Large intestine (tissue), 3 donors: ENCODE measurements at regions not wholly inside any gene's neighbourhood (a gene's known extent, or its start where the extent isn't known, plus 50 kb on each side); places are given as distances from the start of the nearest gene placed in this dataset.

Source experiments
- DNase-seq, 2 donors: peaks; one replicate each; pipeline versions ENCODE4 v3.0.0 to v3.0.0-alpha.2; 2013
- H3K27ac ChIP-seq: one replicate; pipeline ENCODE4 v1.5.1; 2013; ENCODE audit warnings: low read length
- H3K27me3 ChIP-seq: 2 replicates; pipeline ENCODE4 v1.6.1; 2013; ENCODE audit warnings: low read length; ENCODE audit not compliant: control insufficient read depth, insufficient read depth
- H3K36me3 ChIP-seq: 2 replicates; pipeline ENCODE4 v1.6.1; 2013; ENCODE audit warnings: low read length; ENCODE audit not compliant: control insufficient read depth, insufficient read depth
- H3K4me1 ChIP-seq: one replicate; pipeline ENCODE4 v1.6.1; 2013; ENCODE audit warnings: low read length; ENCODE audit not compliant: control insufficient read depth, insufficient read depth
- H3K4me3 ChIP-seq: one replicate; pipeline ENCODE4 v1.5.1; 2013; ENCODE audit warnings: low read length
- H3K9me3 ChIP-seq: one replicate; pipeline ENCODE4 v1.6.1; 2013; ENCODE audit warnings: mild to moderate bottlenecking, low read depth, low read length, moderate library complexity; ENCODE audit not compliant: control insufficient read depth
- WGBS: methylation state at CpG from one replicate; pipeline ENCODE4 v1.1.5; 2013; ENCODE audit warnings: low lambda C conversion rate; ENCODE audit not compliant: insufficient coverage; 5-methylcytosine and 5-hydroxymethylcytosine counted together

DNA sequence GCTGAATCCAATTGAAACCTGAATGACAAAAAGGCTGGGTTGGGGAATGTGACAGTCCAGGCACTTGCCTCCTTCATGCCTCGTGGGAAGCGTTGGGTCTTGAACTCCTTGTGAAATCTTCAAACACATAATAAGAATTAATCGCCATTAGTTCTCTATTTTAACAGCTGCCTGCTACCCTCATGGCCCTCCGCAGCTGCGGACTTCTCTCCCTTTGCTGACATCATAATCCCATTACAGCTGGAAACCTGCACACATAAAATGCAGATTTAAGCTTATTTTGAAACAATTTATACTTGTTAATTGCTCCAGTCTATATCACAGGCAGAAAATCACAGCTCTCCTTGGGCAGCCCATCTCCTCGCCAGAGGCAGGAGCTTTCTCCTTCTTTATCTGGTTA is 403.0 kb upstream of the MKI67 start:
- Histone ChIP-seq H3K4me3 (no peak overlapping the region), H3K27ac (no peak overlapping the region), H3K4me1 (no peaks in the 10 kb centered on the region), H3K36me3 (no peaks in the 10 kb centered on the region), H3K9me3 (no peaks in the 10 kb centered on the region), H3K27me3 (no peaks in the 10 kb centered on the region)
- WGBS: no CpG with 5 or more reads among the region's 6 CpGs
- no peak for DNase-seq

DNA sequence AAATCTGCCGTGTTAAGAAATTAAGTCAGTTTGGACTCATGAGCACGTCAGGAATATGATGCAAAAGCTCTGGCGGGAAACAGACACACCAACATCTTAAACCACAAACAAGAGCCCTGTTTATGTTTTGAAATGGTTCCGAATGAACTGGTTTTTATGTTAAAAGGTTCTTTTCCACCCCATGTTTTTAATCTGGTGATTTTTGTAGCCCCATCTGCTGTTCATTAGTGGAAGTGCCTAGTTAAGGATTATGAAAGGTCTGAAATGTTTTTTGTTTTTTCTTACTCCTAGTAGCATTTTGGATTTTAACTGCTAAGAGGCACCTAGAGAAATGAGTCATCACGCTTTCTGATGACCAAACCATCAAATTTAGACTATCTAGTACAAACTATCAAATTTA is 404.1 kb upstream of the MKI67 start:
- WGBS: 100% methylated on average over 1 of the region's 5 CpGs
- Histone ChIP-seq H3K27me3 (peaks cover under 1% of the 10 kb centered on the region), H3K4me1 (no peaks in the 10 kb centered on the region), H3K27ac (no peak overlapping the region), H3K36me3 (no peaks in the 10 kb centered on the region), H3K4me3 (no peak overlapping the region), H3K9me3 (no peaks in the 10 kb centered on the region)
- no peak for DNase-seq

DNA sequence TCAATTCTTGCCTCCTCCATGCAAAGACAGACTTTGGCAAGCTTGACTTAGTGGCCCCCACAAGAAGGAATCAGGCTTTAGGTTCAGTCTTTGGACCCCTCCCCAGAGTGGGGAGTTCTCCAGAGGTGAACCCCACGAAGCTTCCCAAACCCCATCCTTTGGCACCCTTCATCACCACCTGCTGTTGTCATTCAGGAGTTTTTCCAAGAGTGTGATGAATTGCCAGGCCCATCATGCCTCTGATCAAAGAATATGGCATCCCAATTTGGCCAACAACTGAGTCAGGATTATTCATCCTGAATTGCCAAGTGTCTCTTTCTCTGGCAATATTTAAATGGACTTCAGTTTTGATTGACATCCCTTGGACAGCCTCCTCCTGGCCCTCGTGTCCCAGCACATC is 404.7 kb upstream of the MKI67 start:
- no peak for DNase-seq
- H3K36me3 ChIP-seq: no peaks in the 10 kb centered on the region
- H3K27ac ChIP-seq: no peak overlapping the region
- H3K27me3 ChIP-seq: peaks cover 7% of the 10 kb centered on the region
- H3K9me3 ChIP-seq: no peaks in the 10 kb centered on the region
- H3K4me1 ChIP-seq: no peaks in the 10 kb centered on the region
- no peak overlapping the region for H3K4me3 ChIP-seq
- WGBS: 60% methylated on average over 1 of the region's 2 CpGs

DNA sequence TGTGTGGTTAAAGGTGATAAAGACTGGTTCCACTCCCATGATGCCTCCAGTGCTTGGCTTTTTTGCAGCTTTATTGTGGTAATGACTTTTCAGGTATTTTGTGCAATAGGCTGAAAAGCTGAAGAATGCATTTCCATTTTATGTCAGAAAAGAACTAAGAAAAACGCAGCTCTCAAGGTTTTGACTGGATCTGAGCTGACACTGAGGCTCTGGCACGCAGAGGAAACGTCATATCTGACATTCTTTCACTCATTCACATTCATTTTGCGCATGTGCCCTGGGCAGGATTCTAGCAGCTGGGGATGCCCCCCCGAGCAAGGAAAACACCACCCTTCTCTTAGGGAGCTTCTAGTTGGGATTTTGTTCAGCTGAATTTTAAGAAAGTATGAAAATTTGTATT is 408.5 kb upstream of the MKI67 start:
- Histone ChIP-seq H3K27me3 (peaks cover 27% of the 10 kb centered on the region), H3K4me1 (no peaks in the 10 kb centered on the region), H3K4me3 (no peak overlapping the region), H3K27ac (no peak overlapping the region), H3K9me3 (no peaks in the 10 kb centered on the region), H3K36me3 (no peaks in the 10 kb centered on the region)
- 86% methylated on average over 1 of the region's 5 CpGs for WGBS
- DNase-seq: no peak

DNA sequence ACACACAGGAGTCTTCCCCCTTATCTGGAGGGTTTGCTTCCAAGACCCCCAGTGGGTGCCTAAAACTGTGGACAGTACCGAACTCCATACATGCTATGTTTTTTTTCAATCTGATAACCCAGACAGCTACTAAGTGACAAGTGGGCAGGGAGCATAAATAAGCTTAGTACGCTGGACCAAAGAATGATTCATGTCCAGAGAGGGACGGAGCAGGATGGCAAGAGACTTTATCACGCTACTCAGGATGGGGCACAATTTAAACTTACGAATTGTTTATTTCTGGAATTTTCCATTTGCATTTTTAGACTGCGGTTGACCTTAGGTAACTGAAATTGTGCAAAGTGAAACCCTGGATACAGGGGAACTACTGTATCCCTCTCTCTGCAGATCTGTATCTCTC is 410.0 kb upstream of the MKI67 start:
- Histone ChIP-seq H3K4me3 (no peak overlapping the region), H3K27ac (no peak overlapping the region), H3K27me3 (peaks cover 43% of the 10 kb centered on the region), H3K36me3 (no peaks in the 10 kb centered on the region), H3K9me3 (no peaks in the 10 kb centered on the region), H3K4me1 (no peaks in the 10 kb centered on the region)
- WGBS: 82% methylated on average over 4 of the region's 6 CpGs
- no peak for DNase-seq

DNA sequence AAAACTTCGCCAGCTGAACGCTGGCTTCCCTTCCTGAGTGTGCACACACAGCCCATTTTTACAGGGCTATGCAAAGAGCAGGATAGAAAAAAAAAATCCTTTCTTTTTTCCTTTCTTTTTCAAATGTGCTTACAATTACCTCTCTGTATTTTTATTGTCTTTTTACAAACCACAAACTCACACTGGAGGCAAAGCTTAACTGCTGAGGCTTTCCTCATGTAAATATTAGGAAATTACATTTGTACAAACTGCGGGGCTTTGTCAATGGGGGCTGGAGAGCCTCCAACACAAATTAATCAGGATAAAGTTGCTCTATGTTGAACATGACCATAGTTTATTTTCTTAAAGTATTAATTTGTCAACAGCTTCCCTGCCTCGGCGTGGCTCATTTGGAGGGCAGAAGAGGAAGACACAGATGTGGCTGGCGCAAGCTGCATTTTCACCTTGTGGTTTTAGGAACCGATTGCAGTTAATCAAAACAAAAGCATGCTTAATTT is 411.7 kb upstream of the MKI67 start:
- peaks cover 54% of the 10 kb centered on the region for H3K27me3 ChIP-seq
- H3K36me3 ChIP-seq: no peaks in the 10 kb centered on the region
- H3K4me3 ChIP-seq: no peak overlapping the region
- no CpG with 5 or more reads among the region's 7 CpGs for WGBS
- no peak for DNase-seq
- no peaks in the 10 kb centered on the region for H3K4me1 ChIP-seq
- H3K27ac ChIP-seq: no peak overlapping the region
- no peaks in the 10 kb centered on the region for H3K9me3 ChIP-seq

- Histone ChIP-seq H3K4me1 (no peaks in the 10 kb centered on the region), H3K4me3 (no peak overlapping the region), H3K27ac (no peak overlapping the region), H3K27me3 (peaks cover 60% of the 10 kb centered on the region), H3K36me3 (no peaks in the 10 kb centered on the region), H3K9me3 (no peaks in the 10 kb centered on the region)
- 62% methylated on average over 3 of the region's 5 CpGs for whole genome bisulfite sequencing
- no peak for DNase-seq
Observed at GRCh38 chr10:128538671-128539070, 412.4 kb upstream of the MKI67 start.

GRCh38 chr10:128539510-128540127 is 413.4 kb upstream of the MKI67 start:
- Histone ChIP-seq H3K4me1 (no peaks in the 10 kb centered on the region), H3K36me3 (no peaks in the 10 kb centered on the region), H3K27ac (no peak overlapping the region), H3K27me3 (peaks cover 66% of the 10 kb centered on the region), H3K4me3 (no peak overlapping the region), H3K9me3 (no peaks in the 10 kb centered on the region)
- DNase-seq: no peak
- 89% methylated on average over 6 of the region's 10 CpGs for WGBS

DNA sequence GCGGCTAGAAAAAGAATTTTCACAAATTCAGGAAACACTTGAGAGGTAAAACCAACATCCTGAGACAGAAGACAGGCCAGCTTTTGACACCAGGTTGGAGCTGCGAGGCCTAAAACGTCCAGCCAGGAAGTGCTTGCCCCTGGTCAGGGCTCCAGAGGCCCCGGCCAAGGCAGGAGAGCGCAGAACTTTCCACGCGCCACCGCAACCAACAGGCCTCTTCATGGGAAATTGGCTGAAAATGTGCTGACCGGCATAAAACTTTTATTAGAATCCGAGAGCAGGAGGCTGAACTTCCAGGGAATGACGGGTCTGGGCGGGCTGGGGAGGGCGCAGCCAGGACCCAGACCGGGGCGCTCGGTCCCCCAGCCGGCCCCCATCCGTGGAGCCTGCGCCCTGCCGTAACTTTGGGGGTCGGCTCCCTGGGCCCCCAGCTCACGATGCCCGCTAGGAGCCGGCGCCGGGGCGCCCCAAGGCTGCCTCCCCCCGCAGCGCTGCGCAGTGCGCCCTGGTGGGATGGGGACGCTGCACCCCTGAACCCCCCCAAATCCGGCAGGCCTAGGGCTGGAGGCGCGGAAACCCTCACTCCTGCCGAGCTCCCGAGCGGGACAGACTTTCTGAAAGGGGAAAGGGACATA is 414.0 kb upstream of the MKI67 start:
- Histone ChIP-seq H3K36me3 (no peaks in the 10 kb centered on the region), H3K27me3 (peaks cover 69% of the 10 kb centered on the region), H3K27ac (no peak overlapping the region), H3K4me3 (no peak overlapping the region), H3K9me3 (no peaks in the 10 kb centered on the region), H3K4me1 (no peaks in the 10 kb centered on the region)
- no peak for DNase-seq
- no CpG with 5 or more reads among the region's 38 CpGs for WGBS

DNA sequence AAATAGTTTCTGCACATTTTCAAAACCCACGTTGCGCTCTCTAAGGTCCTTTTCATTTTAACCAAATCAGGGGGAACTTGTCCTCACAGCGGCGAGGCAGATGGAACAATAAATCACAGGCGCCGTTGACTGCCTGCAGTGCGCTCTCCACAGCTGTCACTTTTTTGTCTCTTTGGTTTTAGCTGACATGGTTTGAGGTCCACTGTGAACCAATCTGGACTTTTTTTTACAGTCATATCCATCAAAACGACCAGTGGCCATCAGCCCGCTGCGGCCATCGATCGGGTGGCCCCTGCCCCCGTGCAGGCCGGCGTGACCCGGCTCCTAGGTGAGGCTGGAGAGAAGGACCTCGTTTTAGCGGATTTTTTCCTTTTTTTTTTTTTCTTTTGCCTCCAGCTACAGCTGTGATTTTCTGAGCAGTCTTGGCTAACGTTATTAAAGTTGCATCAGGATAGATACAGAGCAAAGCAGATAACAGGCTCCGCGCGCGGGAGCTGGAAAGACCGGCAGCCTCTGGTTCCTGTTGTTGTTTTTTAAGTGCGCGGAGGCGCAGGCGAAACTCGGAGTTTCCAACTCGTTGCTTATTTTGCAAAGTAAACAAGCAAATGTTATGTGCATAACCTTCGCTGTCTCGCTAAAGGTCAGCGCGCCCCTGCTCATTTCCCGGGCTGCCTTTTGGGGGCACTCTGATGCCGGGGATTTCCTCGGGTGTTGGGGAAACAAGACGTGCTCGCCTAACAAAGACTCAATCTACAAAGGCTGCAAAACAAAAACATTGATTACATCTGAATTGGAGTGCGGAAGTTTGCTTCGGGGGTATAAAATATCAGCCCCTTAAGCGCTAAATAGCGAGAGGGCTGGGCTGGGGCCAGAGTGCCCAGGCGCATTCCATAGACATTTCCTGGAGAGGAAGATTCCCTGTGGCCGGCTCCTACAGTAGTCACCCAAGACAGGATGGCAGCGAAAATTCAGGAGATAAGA is 414.8 kb upstream of the MKI67 start:
- Histone ChIP-seq H3K27ac (no peak overlapping the region), H3K4me3 (peak overlapping the region; percentile 7), H3K27me3 (peaks cover 61% of the 10 kb centered on the region), H3K36me3 (no peaks in the 10 kb centered on the region), H3K4me1 (no peaks in the 10 kb centered on the region), H3K9me3 (no peaks in the 10 kb centered on the region)
- 0% methylated on average over 6 of the region's 46 CpGs for WGBS
- DNase-seq: peak in 1 of 2 donors; percentile 26
